SK-N-SH (cell line): ENCODE measurements at regions not wholly inside any gene's neighbourhood (a gene's known extent, or its start where the extent isn't known, plus 50 kb on each side); places are given as distances from the start of the nearest gene placed in this dataset.

Experiments
- CTCF ChIA-PET: fragments of 300-600, 350-600 bp; formaldehyde crosslinking; extraction: SDS; loops from one replicate; lab custom pipeline; 2021; lab: Yijun Ruan, JAX
- POLR2A ChIA-PET: fragments of 350-600 bp; sonication (Branson Sonifier 250); formaldehyde crosslinking; extraction: SDS; loops from one replicate; lab custom pipeline; 2020; ENCODE audit warnings: antibody characterized with exemption, inconsistent platforms; lab: Yijun Ruan, JAX
- DNase-seq: peaks from one replicate; pipeline ENCODE4 v3.0.0; 2012
- H2AFZ ChIP-seq: fragments of 200-600 bp; sonication (generic); 2 replicates; pipeline ENCODE4 v1.8.1; 2016; ENCODE audit warnings: antibody characterized with exemption, mild to moderate bottlenecking, low read depth
- H3F3A ChIP-seq: fragments of 200-600 bp; sonication (generic); replicated peaks from 2 replicates; pipeline ENCODE3; 2016; ENCODE audit warnings: antibody characterized with exemption, mild to moderate bottlenecking; ENCODE audit not compliant: insufficient read depth
- H3K27ac ChIP-seq, 2 experiments: fragments of 200-500 bp in 1 of 2; fragments of 200-600 bp in 1 of 2; sonication (Bioruptor generic) in 1 of 2; sonication (generic), shearing (Covaris generic) in 1 of 2; 2 replicates each; pipeline versions ENCODE4 v1.5.1 to v1.6.1; 2014 to 2016; ENCODE audit warnings: low read depth in 2 of 2, inconsistent platforms in 1 of 2, low read length in 1 of 2, mild to moderate bottlenecking in 1 of 2, mixed read lengths in 1 of 2
- H3K27me3 ChIP-seq: fragments of 200-600 bp; sonication (generic), shearing (Covaris generic); 2 replicates; pipeline ENCODE4 v1.6.1; 2016; ENCODE audit warnings: mixed run types; ENCODE audit not compliant: insufficient read depth
- H3K36me3 ChIP-seq, 2 experiments: fragments of 200-500 bp in 1 of 2; fragments of 200-600 bp in 1 of 2; sonication (Bioruptor generic) in 1 of 2; sonication (generic) in 1 of 2; replicated peaks in 1 of 2; 2 replicates each; pipeline versions ENCODE3 to v1.5.1; 2014 to 2016; ENCODE audit warnings: low read length in 1 of 2, mild to moderate bottlenecking in 1 of 2; ENCODE audit not compliant: insufficient read depth in 2 of 2, control insufficient read depth in 1 of 2
- H3K4me1 ChIP-seq, 2 experiments: fragments of 200-500 bp in 1 of 2; fragments of 200-600 bp in 1 of 2; sonication (Bioruptor generic) in 1 of 2; sonication (generic), shearing (Covaris generic) in 1 of 2; 2 replicates each; pipeline versions ENCODE4 v1.5.1 to v1.6.1; 2014 to 2016; ENCODE audit warnings: low read depth in 1 of 2, low read length in 1 of 2, mixed run types in 1 of 2; ENCODE audit not compliant: insufficient read depth in 2 of 2, control insufficient read depth in 1 of 2
- H3K4me2 ChIP-seq: fragments of 200-600 bp; sonication (generic), shearing (Covaris generic); 2 replicates; pipeline ENCODE4 v1.6.1; 2017; ENCODE audit warnings: mixed run types
- H3K4me3 ChIP-seq, 2 experiments: fragments of 200-500 bp in 1 of 2; fragments of 200-600 bp in 1 of 2; sonication (Bioruptor generic) in 1 of 2; sonication (generic), shearing (Covaris generic) in 1 of 2; 2 replicates each; pipeline versions ENCODE4 v1.5.1 to v1.8.1; 2014 to 2016; ENCODE audit warnings: low read depth in 2 of 2, inconsistent platforms in 1 of 2, low read length in 1 of 2, mild to moderate bottlenecking in 1 of 2, mixed read lengths in 1 of 2, moderate library complexity in 1 of 2
- H3K79me2 ChIP-seq: fragments of 200-600 bp; sonication (generic); 2 replicates; pipeline ENCODE4 v1.8.1; 2017; ENCODE audit warnings: mild to moderate bottlenecking; ENCODE audit not compliant: insufficient read depth
- H3K9ac ChIP-seq: fragments of 200-600 bp; sonication (generic); 2 replicates; pipeline ENCODE4 v1.6.1; 2017; ENCODE audit warnings: mixed run types
- H3K9me2 ChIP-seq: fragments of 200-600 bp; sonication (generic); 2 replicates; pipeline ENCODE4 v1.6.1; 2017; ENCODE audit warnings: mixed run types
- H3K9me3 ChIP-seq: fragments of 200-600 bp; sonication (generic); 2 replicates; pipeline ENCODE4 v1.6.1; 2017; ENCODE audit warnings: mixed run types, mild to moderate bottlenecking, moderate library complexity
- H4K20me1 ChIP-seq: fragments of 200-600 bp; sonication (generic); 2 replicates; pipeline ENCODE4 v1.6.1; 2017; ENCODE audit warnings: mild to moderate bottlenecking, mixed run types; ENCODE audit not compliant: insufficient read depth
- CTCF ChIP-seq: fragments of 200-600 bp; sonication (generic); IDR thresholded peaks from 2 replicates; pipeline ENCODE4 v1.6.1; 2017; ENCODE audit warnings: antibody characterized with exemption, mild to moderate bottlenecking, moderate library complexity
- FOXJ3 ChIP-seq: sonication (generic); formaldehyde crosslinking; IDR thresholded peaks from 2 replicates; pipeline ENCODE4 v1.5.1; 2020; ENCODE audit warnings: mild to moderate bottlenecking, missing genetic modification reagents
- GABPA ChIP-seq: IDR thresholded peaks from 2 replicates; pipeline ENCODE4 v1.4.0; 2012; ENCODE audit warnings: low read depth, mild to moderate bottlenecking
- GATA2 ChIP-seq: sonication (generic); formaldehyde crosslinking; IDR thresholded peaks from 2 replicates; pipeline ENCODE4 v1.5.0; 2020; ENCODE audit warnings: mild to moderate bottlenecking, missing genetic modification reagents
- JUND ChIP-seq: IDR thresholded peaks from 2 replicates; pipeline ENCODE4 v1.4.0; 2012
- NFIC ChIP-seq: IDR thresholded peaks from 2 replicates; pipeline ENCODE4 v1.4.0; 2012; ENCODE audit warnings: borderline replicate concordance
- NRF1 ChIP-seq: IDR thresholded peaks from 2 replicates; pipeline ENCODE4 v1.6.1; 2012; ENCODE audit warnings: low read depth, mild to moderate bottlenecking, low read length
- POLR2AphosphoS5 ChIP-seq: IDR thresholded peaks from 2 replicates; pipeline ENCODE4 v1.6.1; 2012; ENCODE audit warnings: low read depth, low read length
- RAD21 ChIP-seq: IDR thresholded peaks from 2 replicates; pipeline ENCODE4 v1.6.1; 2012; ENCODE audit warnings: mild to moderate bottlenecking, low read length
- RCOR1 ChIP-seq: fragments of 150-350 bp; IDR thresholded peaks from 2 replicates; pipeline ENCODE4 v1.6.1; 2017; ENCODE audit warnings: antibody characterized with exemption, low read length
- TAF1 ChIP-seq: IDR thresholded peaks from 2 replicates; pipeline ENCODE4 v1.6.1; 2012; ENCODE audit warnings: low read depth, mild to moderate bottlenecking, low read length, moderate library complexity, borderline replicate concordance
- USF1 ChIP-seq: IDR thresholded peaks from 2 replicates; pipeline ENCODE4 v1.4.0; 2012; ENCODE audit warnings: low read depth, borderline replicate concordance
- WGBS: methylation state at CpG from one replicate; pipeline ENCODE4 v1.1.6; 2017; ENCODE audit warnings: low lambda C conversion rate; 5-methylcytosine and 5-hydroxymethylcytosine counted together
- TF ChIP-seq, protein P1 (sequence below): IDR thresholded peaks from 2 replicates; pipeline ENCODE4 v1.4.0; 2012; ENCODE audit warnings: low read depth, borderline replicate concordance
- TF ChIP-seq, protein P2 (sequence below): IDR thresholded peaks from 2 replicates; pipeline ENCODE4 v1.4.0; 2012; ENCODE audit warnings: low read depth
- TF ChIP-seq, protein P3 (sequence below): fragments of 150-350 bp; IDR thresholded peaks from 2 replicates; pipeline ENCODE4 v1.6.1; 2016; ENCODE audit warnings: mild to moderate bottlenecking, low read depth, low read length

GRCh38 chr1:238562341-238562740 lies 671.6 kb upstream of the ZP4 start:
- H3K27me3 ChIP-seq: no peaks in the 10 kb centered on the region
- H3K4me2 ChIP-seq: no peak overlapping the region
- ChIA-PET CTCF (no interaction called here), POLR2A (no interaction called here)
- H3K9me3 ChIP-seq: no peaks in the 10 kb centered on the region
- H3K27ac ChIP-seq: no peak overlapping the region
- H3K79me2 ChIP-seq: no peaks in the 10 kb centered on the region
- H2AFZ ChIP-seq: no peak overlapping the region
- H3K9me2 ChIP-seq: no peaks in the 10 kb centered on the region
- DNase-seq: no peak
- no peak overlapping the region for H3K9ac ChIP-seq
- no peaks in the 10 kb centered on the region for H3F3A ChIP-seq
- H3K4me1 ChIP-seq: no peaks in the 10 kb centered on the region; a peak in 2 of 4 replicates
- no peak for TF ChIP-seq RAD21
- TF ChIP-seq POLR2AphosphoS5: no peak
- no peak for TF ChIP-seq TAF1
- TF ChIP-seq, protein P1, sequence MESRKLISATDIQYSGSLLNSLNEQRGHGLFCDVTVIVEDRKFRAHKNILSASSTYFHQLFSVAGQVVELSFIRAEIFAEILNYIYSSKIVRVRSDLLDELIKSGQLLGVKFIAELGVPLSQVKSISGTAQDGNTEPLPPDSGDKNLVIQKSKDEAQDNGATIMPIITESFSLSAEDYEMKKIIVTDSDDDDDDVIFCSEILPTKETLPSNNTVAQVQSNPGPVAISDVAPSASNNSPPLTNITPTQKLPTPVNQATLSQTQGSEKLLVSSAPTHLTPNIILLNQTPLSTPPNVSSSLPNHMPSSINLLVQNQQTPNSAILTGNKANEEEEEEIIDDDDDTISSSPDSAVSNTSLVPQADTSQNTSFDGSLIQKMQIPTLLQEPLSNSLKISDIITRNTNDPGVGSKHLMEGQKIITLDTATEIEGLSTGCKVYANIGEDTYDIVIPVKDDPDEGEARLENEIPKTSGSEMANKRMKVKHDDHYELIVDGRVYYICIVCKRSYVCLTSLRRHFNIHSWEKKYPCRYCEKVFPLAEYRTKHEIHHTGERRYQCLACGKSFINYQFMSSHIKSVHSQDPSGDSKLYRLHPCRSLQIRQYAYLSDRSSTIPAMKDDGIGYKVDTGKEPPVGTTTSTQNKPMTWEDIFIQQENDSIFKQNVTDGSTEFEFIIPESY: no peak
- TF ChIP-seq NRF1: no peak
- no peak for TF ChIP-seq RCOR1
- TF ChIP-seq, protein P2, sequence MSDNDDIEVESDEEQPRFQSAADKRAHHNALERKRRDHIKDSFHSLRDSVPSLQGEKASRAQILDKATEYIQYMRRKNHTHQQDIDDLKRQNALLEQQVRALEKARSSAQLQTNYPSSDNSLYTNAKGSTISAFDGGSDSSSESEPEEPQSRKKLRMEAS: no peak
- no peak for TF ChIP-seq JUND
- TF ChIP-seq FOXJ3: no peak
- TF ChIP-seq USF1: no peak
- TF ChIP-seq NFIC: no peak
- 62% methylated on average over 1 of the region's 1 CpG for WGBS
- H3K4me3 ChIP-seq: no peak overlapping the region
- H4K20me1 ChIP-seq: no peaks in the 10 kb centered on the region
- H3K36me3 ChIP-seq: no peaks in the 10 kb centered on the region

- Histone ChIP-seq H3K9ac (no peak overlapping the region), H4K20me1 (no peaks in the 10 kb centered on the region), H3K9me2 (no peaks in the 10 kb centered on the region), H3K79me2 (no peaks in the 10 kb centered on the region), H3F3A (no peaks in the 10 kb centered on the region), H3K27me3 (no peaks in the 10 kb centered on the region), H3K9me3 (no peaks in the 10 kb centered on the region), H3K4me1 (no peaks in the 10 kb centered on the region; a peak in 2 of 4 replicates), H3K27ac (no peak overlapping the region), H3K36me3 (no peaks in the 10 kb centered on the region), H3K4me2 (no peak overlapping the region), H3K4me3 (no peak overlapping the region), H2AFZ (no peak overlapping the region)
- ChIA-PET POLR2A (no interaction called here), CTCF (no interaction called here)
- DNase-seq: no peak
- 100% methylated on average over 2 of the region's 2 CpGs for WGBS
- TF ChIP-seq GABPA (no peak), GATA2 (CRISPR knock-in tag) (no peak), CTCF (no peak)
- TF ChIP-seq, protein P3, sequence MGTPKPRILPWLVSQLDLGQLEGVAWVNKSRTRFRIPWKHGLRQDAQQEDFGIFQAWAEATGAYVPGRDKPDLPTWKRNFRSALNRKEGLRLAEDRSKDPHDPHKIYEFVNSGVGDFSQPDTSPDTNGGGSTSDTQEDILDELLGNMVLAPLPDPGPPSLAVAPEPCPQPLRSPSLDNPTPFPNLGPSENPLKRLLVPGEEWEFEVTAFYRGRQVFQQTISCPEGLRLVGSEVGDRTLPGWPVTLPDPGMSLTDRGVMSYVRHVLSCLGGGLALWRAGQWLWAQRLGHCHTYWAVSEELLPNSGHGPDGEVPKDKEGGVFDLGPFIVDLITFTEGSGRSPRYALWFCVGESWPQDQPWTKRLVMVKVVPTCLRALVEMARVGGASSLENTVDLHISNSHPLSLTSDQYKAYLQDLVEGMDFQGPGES: no peak
These were observed 668.0 kb upstream of the ZP4 start for GRCh38 chr1:238558746-238559145.
